Heart right ventricle (tissue), 16 donors: ENCODE measurements at regions not wholly inside any gene's neighbourhood (a gene's known extent, or its start where the extent isn't known, plus 50 kb on each side); places are given as distances from the start of the nearest gene placed in this dataset.

Experiments used
- ATAC-seq, 8 donors: fragments of 200-7000 bp; cut with Tn5 transposase; one replicate each; pipeline ENCODE4 v1.9.1; 2020; ENCODE audit warnings: mild to moderate bottlenecking in 8 of 8, moderate library complexity in 8 of 8, moderate number of reproducible peaks in 1 of 8
- DNase-seq, 2 donors: peaks; one replicate each; pipeline ENCODE4 v3.0.0-alpha.2; 2020
- H3K27ac ChIP-seq, 10 donors: fragments of 200-600 bp; sonication (generic) in 2 of 10; one replicate each; pipeline versions ENCODE4 v1.5.0 to v1.8.0; 2020 to 2022; ENCODE audit warnings: mild to moderate bottlenecking in 3 of 10
- H3K27me3 ChIP-seq, 7 donors: fragments of 200-600 bp; one replicate each; pipeline ENCODE4 v1.8.0; 2021 to 2022; ENCODE audit warnings: mild to moderate bottlenecking in 2 of 7
- H3K36me3 ChIP-seq, 9 donors: fragments of 200-600 bp; sonication (generic) in 1 of 9; one replicate each; pipeline versions ENCODE4 v1.5.0 to v1.8.0; 2020 to 2022; ENCODE audit warnings: mild to moderate bottlenecking in 2 of 9
- H3K4me1 ChIP-seq, 9 donors: fragments of 200-600 bp; sonication (generic) in 1 of 9; one replicate each; pipeline versions ENCODE4 v1.5.0 to v1.8.0; 2020 to 2022; ENCODE audit warnings: mild to moderate bottlenecking in 4 of 9
- H3K4me3 ChIP-seq, 10 donors: fragments of 200-600 bp; sonication (generic) in 2 of 10; one replicate each; pipeline versions ENCODE4 v1.5.0 to v1.8.0; 2020 to 2022; ENCODE audit warnings: mild to moderate bottlenecking in 7 of 10, moderate library complexity in 2 of 10
- H3K9me3 ChIP-seq, 11 donors: fragments of 200-600 bp in 10 of 11; sonication (generic) in 2 of 11; one replicate each; pipeline versions ENCODE4 v1.5.0 to v1.8.0; 2013 to 2022; ENCODE audit warnings: mild to moderate bottlenecking in 2 of 11, control low read depth in 1 of 11, moderate library complexity in 1 of 11
- CTCF ChIP-seq, 9 donors: fragments of 200-600 bp; sonication (generic) in 2 of 9; IDR thresholded peaks; one replicate each; pipeline versions ENCODE4 v1.5.0 to v1.8.0; 2021 to 2022; ENCODE audit warnings: antibody characterized with exemption in 9 of 9, mild to moderate bottlenecking in 5 of 9, moderate library complexity in 1 of 9
- WGBS, 2 donors: extraction: QIAGEN DNeasy Blood & Tissue Kit; methylation state at CpG; one replicate each; pipeline ENCODE4 v1.1.7; 2013; ENCODE audit warnings: inconsistent platforms in 1 of 2; 5-methylcytosine and 5-hydroxymethylcytosine counted together
- intact Hi-C, 10 donors: fragments of 100-400 bp; cut with DNase I; formaldehyde crosslinking; loops; one replicate each; pipeline versions ENCODE4 v1.11.1 to v1.14.2; 2022
- donor health status: Arrhythmogenic right ventricular cardiomyopathy.
- donor health status: ischemic (EF 13 %, LVEDD 7.1; RV severe dilation, severe dysfunction).
- donor health status: healthy with polysubstance abuse.
- donor health status: DM: no; HTN: yes; CAD: no.
- donor health status: DM: no; HTN: no; CAD: no.
- donor health status: ischemic (EF 25% LVEDD 6.9; RV normal size, moderate dysfunction).
- donor health status: ischemic (EF 25% LVEDD 5.7; RV mildly dilated, moderate dysfunction).
- donor health status: healthy.
- donor health status: DM: yes; HTN: yes; CAD: no.
- donor health status: Ischemic cardiomyopathy.
- donor health status: ischemic (EF 35%, LVEDD 5.7; RV mildly dilated, moderate dysfunction).
- donor health status: nonischemic (EF 11% LVEDD 7.7; RV severe dilation, severe dysfunction).
- donor health status: DM: yes; HTN: yes; CAD: no.
- donor health status: PGD.
- donor health status: ischemic (EF 29% LVEDD 5.4; RV normal size, mild dysfunction).
- donor health status: nonischemic (EF 23%, LVEDD 6.1; RV moderate dilation, normal function).

GRCh38 chr9:20291201-20291600 lies 331.1 kb downstream of the MLLT3 start:
- whole genome bisulfite sequencing, 2 donors: 76% methylated on average over 2 of the region's 2 CpGs
- TF ChIP-seq CTCF (IDR thresholded peaks at IDR 0.05): no peak
- intact Hi-C loops: loop anchor here in 1 of 10 donors (10.0 kb wide), 1 partner anchor 366 kb away; no protein-coding TSS in a partner anchor

GRCh38 chr9:20290257-20290656 lies 332.0 kb downstream of the MLLT3 start:
- DNase-seq: no peak
- intact Hi-C loops: loop anchor here in 1 of 10 donors (10.0 kb wide), 1 partner anchor 365 kb away; no protein-coding TSS in a partner anchor
- H3K4me1 ChIP-seq: peaks cover 0 to 6% (median 0%) of the 10 kb centered on the region in 9 donors
- whole genome bisulfite sequencing, 2 donors: 47 to 58% methylated on average over 6 of the region's 6 CpGs
- peak in 1 of 8 donors; percentile 46 for ATAC-seq
- no peaks in the 10 kb centered on the region for H3K36me3 ChIP-seq
- no peak overlapping the region for H3K27ac ChIP-seq
- no peak overlapping the region for H3K4me3 ChIP-seq
- H3K27me3 ChIP-seq: no peaks in the 10 kb centered on the region
- no peak for TF ChIP-seq CTCF (IDR thresholded peaks at IDR 0.05)
- peaks cover 0 to 5% (median 0%) of the 10 kb centered on the region in 11 donors for H3K9me3 ChIP-seq

More at GRCh38 chr9:20291201-20291600, 331.1 kb downstream of the MLLT3 start:
- Histone ChIP-seq H3K36me3 (no peaks in the 10 kb centered on the region), H3K4me1 (peaks cover 0 to 6% (median 0%) of the 10 kb centered on the region in 9 donors), H3K27me3 (no peaks in the 10 kb centered on the region), H3K4me3 (no peak overlapping the region), H3K9me3 (peaks cover 0 to 5% (median 0%) of the 10 kb centered on the region in 11 donors), H3K27ac (no peak overlapping the region)
- ATAC-seq (no peak), DNase-seq (no peak)

GRCh38 chr9:20289423-20290010 lies 332.8 kb downstream of the MLLT3 start:
- H3K4me3 ChIP-seq: no peak overlapping the region
- peaks cover 0 to 5% (median 0%) of the 10 kb centered on the region in 11 donors for H3K9me3 ChIP-seq
- ATAC-seq (no peak), DNase-seq (no peak)
- TF ChIP-seq CTCF (IDR thresholded peaks at IDR 0.05): no peak
- no peaks in the 10 kb centered on the region for H3K36me3 ChIP-seq
- intact Hi-C loops: loop anchor here in 3 of 10 donors (10.0 kb wide), 3 partner anchors 255 to 365 kb away; no protein-coding TSS in a partner anchor
- no peak overlapping the region for H3K27ac ChIP-seq
- 83 to 87% methylated on average over 9 of the region's 9 CpGs for WGBS, 2 donors
- H3K4me1 ChIP-seq: peaks cover 0 to 12% (median 6%) of the 10 kb centered on the region in 9 donors
- no peaks in the 10 kb centered on the region for H3K27me3 ChIP-seq

GRCh38 chr9:20286969-20287368 lies 335.3 kb downstream of the MLLT3 start:
- Histone ChIP-seq H3K9me3 (peaks cover 0 to 5% (median 0%) of the 10 kb centered on the region in 11 donors), H3K4me1 (peaks cover 0 to 13% (median 6%) of the 10 kb centered on the region in 9 donors), H3K4me3 (no peak overlapping the region), H3K27ac (no peak overlapping the region), H3K27me3 (no peaks in the 10 kb centered on the region), H3K36me3 (no peaks in the 10 kb centered on the region)
- no peak for TF ChIP-seq CTCF (IDR thresholded peaks at IDR 0.05)
- no peak for DNase-seq
- 92% methylated on average over 3 of the region's 3 CpGs for WGBS, 2 donors
- intact Hi-C loops: loop anchor here in 2 of 10 donors (10.0 kb wide), 2 partner anchors 252 to 352 kb away; no protein-coding TSS in a partner anchor
- ATAC-seq: no peak
